SHP77 (cell line): ENCODE measurements at regions not wholly inside any gene's neighbourhood (a gene's known extent, or its start where the extent isn't known, plus 50 kb on each side); places are given as distances from the start of the nearest gene placed in this dataset.

ENCODE experiments used
- DNase-seq, 2 experiments: peaks; one replicate each; lab custom pipeline; 2025; lab: John Stamatoyannopoulos, UW

DNA sequence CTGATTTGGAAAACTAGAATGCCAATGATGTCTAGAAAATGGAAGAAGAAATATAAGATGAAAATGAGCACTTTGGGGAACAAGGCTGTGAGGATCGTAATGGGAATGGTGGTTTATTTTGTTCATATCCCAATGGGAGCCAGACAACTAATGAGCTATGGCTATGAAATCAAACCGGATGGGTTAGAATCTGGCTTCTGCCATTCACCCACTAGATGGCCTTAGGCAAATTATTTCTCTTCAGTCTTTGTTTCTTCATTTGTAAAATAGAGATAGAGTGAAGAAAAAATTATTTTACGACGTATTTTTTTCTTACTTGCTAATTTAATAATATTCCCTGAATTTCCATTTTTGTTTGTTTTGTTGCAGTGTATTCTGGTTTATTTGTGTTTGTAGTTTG lies 572.1 kb upstream of the IGFBP3 start:
- DNase-seq, result no peak

DNA sequence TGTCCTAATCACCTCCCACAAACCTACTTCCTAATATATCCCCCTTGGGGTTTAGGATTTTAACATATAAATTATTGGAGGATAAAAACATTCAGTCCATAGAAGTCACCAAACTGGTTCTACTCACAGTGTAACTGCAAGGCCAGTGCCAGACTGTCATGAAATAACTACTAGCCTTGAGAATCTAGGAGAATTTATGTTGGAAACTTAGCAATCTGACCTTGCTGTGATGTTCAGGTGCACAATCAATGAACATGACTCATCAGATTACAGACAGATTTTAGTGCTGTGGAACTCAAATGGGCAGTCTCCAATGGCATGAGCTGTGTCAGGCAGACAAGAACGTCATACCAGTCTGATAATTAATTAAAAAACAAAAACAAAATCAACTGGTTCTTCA lies 571.4 kb upstream of the IGFBP3 start:
- DNase-seq, result no peak

DNA sequence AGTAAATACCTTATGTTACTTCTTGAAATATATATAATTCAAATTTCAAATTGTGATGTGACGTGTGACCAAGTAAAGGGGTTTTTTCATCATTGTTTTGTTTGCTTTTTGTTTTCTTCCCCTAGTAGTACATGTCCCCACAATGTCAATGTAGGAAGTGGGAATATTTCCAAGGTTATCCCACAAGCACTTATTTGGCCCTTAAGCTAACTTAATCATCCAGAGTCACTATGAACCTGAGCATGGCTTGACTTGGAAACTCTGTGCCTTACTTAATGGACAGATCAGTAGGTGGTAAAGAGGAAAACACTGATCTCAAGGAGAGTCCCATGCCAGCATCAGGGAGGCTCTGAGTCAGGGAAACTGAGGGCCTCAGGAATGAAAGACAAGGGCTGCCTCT lies 569.3 kb upstream of the IGFBP3 start:
- DNase-seq, result no peak

DNA sequence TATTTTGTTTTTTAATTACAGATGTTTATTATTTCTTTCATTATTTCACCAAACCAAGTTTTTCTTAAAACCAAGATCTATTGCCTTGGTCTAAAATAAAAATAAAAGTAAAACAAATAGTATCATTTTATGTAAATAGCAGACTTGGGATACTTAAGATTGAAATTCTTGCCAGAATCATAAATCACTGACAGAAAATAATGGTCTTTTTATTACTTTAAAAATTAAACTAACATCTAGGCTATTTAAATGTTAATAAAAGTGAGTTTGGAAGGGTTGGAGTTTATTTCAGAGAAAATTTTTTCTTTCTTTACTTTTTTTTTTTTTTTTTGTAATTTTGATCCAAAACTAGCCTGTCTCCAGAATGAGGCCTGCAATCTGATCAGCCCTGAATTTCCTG lies 568.0 kb upstream of the IGFBP3 start:
- DNase-seq, result no peak

DNA sequence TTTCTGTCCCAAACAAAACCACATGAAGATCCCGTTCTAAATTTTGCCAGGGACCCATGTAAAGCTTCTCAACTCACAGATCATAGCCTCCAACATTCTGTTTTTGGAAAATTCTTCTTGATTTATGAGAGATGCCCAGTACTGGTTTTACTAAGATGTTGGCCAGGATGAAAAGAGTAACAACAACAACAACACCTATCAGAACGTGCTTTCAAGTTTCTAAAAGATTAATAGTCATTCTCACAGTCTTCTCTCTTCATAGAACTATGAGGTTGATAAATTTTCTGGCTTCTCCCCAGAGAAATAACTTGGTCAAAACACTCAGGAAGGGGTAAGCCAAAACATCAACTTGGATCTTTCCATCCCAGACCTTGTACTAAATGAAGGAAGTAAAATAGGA lies 567.5 kb upstream of the IGFBP3 start:
- DNase-seq, result no peak

DNA sequence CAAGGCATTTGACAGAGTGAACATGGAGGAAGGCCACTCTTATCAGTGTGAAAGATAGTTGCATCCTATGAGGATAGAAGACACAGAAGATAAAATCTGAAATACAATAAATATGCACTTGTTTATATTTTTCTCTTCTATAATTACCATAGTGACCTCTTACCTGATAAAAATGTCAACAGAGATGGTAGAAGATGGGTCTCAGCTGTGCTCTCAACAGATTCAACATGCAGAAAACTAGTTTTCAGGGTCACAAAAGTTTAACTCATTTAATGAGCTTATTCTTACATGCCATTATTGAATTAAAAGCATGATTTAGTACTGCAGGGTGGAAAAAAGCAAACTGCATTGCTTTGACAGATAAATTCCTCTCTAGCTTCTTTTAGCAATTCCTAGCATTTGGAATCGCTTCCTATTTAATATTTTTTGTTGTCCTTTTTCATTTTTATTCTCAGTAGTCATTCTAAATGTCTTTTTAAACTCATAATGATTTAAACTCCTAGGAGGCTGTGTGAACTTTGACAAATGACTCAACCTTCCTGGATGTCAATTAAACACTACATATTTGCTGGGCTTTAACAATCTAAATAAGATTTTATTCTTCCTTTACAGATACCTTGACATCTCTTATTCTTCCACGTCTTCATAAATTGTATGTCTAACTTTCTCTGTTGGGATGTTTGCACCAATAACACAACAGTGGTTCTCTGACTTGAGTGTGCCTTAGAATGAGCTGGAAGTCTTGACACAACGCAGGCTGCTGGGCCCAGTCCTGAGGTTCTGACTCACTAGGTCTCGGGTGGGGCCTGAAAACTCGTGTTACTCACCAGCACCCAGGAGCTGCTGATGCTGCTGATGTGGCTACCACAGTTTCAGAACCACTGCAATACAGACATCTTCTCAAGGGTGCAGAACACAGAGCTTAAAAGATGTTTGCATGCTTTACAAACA lies 565.5 kb upstream of the IGFBP3 start:
- DNase-seq, result no peak

DNA sequence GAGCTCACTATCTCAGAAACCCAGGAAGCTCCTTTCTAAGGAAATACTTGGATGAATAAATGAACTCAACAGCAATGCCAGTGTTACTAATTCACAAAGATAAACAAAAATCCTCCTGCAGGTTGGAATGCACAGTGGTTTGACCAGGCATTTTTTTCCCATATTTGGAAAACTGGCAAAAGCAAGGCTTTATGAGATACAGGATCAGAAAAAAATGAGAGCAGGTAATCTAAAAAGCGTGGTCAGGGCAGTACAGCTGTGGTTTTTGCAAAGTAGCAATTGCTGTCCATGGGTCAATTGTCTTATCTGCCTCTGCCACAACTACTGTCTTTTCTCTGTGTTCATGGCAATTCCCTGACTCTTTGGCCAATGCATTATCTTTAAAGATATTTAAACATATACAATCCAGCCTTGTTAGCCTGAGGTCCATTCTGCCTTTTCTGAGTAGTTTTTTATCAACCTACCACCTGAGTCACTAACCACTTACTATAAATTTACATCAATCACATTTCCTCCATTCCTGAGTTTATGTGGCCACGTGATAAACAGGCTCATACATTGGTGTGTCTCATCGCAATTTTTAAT lies 564.5 kb upstream of the IGFBP3 start:
- DNase-seq, result no peak

DNA sequence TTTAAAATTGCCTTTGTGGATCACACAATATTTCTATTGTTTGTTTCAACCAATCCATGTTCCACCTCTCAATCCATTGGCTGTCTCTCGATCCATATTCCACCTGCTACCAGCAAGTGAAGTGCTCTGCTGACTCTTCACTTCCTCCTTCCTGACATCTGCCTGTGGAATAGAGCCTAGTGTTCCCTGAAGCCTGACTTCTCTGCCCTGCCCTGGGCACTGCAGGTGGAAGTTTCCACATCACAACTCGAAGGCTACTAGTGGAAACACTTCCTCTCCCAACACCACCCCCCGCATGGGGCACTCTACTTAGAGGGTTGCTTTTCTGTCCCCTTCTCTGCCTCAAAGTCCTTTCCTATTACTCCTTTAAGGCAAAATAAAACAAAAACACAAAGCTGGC lies 563.8 kb upstream of the IGFBP3 start:
- no peak for DNase-seq

DNA sequence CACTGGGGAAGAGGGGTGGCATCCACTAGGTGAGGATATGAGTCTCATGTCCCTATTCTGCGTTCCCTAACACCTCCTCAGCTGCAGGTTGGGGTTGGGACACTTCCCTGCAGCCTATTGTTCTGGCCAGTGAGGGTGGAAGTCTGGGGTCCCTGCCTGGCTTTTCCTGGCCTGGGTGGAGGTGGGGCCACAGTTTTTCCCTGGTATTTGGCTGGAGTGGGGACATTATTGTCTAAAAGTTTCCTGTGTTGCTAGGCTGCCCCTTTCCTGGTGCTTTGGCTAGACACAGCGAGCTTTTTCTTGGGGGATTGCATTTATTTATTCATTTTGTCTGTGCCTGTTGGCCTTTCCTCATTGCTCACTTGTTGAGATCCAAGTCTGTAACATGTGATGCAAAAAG lies 559.5 kb upstream of the IGFBP3 start:
- DNase-seq, result no peak

DNA sequence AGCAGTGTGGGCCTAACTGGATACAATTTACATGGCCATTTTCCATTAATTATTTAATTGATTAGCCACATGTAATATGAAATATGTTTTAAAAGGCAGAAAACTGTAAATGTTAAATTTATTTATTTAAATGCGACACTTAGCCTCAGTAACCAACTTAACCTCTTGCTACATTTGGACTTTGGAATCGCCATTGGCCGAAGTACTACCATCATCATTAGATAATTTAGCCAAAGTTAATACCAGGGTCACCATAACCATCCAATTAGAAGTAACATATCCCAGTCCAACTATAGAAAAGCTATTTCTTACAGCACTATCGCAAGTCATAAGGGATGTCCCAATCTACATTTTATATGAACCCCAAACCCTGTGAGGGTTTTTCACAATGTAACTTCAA lies 558.6 kb upstream of the IGFBP3 start:
- DNase-seq, result no peak

DNA sequence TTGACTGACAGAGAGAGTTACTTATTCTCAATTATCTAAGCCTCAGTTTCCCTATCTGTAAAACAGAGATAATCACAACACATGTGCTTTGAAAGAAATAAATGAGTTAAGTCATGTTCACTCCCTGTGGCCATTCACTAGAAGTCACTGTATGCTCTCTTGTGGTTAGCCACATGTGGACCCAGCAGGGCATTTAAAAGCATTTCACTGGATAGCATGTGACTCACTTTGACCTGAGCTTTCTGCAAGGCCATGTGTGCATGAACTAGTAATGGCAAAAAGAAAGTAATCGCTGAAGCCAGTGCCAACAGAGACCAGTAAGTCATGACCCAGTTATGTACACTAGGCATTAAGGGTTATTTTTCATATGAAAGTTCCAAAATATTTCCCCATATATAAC lies 557.0 kb upstream of the IGFBP3 start:
- DNase-seq, result no peak

DNA sequence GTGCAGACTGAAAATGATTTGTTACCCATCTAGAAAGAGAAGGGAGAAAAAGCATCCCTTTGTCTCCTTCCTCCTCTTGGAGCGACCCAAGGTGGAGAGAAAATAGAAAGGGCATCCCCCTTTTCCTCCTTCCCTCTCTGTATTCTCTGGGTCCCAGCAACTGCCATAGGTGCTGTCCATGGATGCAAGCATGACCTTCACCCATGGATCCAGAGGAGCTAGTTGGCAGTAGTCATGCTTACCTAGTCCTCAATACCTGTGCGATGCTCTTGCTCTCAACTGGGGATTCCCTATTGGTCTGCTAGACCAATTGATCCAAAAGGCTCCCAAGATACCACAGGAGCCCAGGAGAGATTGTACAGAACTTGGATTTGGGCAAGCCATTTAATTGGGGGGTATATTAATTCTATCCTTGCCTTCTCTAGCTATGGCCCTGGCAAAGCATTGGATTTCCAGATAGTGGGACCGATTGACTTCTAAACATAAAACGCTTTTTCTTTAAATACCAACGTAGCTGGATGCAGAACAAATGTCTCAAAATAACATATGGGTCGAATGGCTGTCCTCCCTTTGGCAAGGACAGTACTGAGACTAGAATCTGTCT lies 547.8 kb upstream of the IGFBP3 start:
- no peak for DNase-seq

DNA sequence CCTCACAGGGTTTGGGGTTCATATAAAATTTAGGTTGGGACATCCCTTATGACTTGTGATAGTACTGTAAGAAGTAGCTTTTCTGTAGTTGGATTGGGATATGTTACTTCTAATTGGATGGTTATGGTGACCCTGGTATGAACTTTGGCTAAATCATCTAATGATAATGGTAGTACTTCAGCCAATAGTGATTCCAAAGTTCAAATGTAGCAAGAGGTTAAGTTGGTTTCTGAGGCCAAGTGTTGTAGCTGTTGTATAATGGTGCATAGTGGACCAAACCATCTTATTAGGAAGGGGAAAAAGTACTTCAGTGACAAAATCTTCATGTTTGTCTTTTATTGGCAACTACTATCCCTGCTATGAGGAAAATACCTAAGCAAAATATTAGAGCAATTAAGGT lies 542.1 kb upstream of the IGFBP3 start:
- DNase-seq, result no peak

DNA sequence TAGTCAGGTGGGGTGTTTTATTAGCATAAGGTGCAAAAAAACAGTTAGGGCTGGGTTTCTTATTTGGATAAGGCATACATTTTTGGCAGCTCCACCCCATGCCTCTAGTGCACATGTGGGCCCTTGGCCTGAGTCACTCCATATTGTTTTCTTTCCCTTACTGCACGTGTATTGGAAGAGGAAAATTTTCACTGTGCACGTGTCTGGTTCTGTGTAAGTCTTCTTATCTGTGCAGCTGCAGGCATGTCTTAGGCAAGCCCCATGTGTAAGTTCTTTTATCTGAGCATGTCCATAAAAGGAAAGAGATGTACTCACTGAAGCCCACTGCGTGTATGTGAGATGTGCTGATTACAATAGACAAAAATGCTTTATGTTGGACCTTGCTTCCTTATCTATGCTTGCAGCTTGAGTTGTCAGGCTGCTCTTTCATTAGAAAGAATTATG lies 540.3 kb upstream of the IGFBP3 start:
- no peak for DNase-seq

DNA sequence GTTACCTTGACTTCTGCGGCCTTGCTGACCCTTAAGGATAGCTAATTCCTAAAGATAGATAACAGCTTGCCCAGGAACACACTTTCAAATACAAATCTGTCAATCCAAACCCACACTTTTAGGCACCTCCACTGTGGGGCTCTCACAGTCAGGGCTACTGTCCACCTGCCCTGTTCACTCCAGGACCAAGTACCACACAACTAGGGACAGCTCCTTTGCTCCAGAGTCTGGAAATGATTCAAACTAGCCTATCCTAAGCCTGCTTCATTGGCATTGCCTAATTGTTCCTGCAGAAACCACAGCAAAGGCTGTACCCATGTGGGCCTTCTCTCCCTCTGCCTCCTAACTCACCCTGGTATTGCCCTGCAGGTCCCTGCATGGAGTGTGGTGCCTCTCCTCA lies 538.9 kb upstream of the IGFBP3 start:
- no peak for DNase-seq

DNA sequence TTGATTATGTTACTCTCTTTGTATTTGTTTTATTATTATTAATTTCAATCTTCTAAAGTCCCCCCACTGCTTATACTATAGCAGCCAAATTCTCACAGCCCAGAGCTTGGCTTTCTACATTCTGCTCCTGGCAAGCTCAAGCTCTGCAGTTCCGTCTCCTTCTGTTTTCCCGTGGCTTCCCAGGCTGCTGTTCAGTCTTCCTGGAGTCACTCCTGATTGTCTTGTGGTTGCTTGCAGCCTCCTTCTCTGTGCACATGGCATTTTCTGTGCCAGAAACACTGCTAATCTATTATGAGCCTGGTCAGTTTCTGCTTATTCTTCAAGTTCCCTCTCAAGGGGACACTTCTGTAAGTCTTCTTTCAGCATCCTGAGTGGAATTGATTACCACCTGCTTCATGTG lies 533.7 kb upstream of the IGFBP3 start:
- no peak for DNase-seq

DNA sequence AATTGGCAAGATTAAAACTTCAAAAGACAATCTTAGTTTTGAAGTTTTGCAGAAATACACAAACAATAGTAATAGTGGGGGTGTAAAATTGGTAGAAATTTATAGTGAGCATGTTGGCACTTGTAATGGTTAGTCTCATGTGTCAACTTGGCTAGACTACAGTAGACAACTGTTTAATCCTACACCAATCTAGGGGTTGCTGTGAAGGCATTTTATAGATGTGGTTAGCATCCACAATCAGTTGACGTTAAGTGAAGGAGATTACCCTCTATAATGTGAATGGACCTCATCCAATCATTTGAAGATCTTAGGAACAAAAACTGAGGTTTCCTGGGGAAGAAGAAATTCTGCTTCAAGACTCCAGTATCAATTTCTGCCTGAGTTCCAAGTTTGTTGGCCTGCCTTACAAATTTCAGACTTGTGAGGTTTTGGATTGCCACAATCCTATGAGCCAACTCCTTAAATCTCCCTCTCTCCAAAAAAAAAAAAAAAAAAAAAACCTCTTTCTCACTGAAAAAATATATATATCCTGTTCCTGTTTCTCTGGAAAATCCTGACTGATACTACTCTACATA lies 531.6 kb upstream of the IGFBP3 start:
- no peak for DNase-seq

DNA sequence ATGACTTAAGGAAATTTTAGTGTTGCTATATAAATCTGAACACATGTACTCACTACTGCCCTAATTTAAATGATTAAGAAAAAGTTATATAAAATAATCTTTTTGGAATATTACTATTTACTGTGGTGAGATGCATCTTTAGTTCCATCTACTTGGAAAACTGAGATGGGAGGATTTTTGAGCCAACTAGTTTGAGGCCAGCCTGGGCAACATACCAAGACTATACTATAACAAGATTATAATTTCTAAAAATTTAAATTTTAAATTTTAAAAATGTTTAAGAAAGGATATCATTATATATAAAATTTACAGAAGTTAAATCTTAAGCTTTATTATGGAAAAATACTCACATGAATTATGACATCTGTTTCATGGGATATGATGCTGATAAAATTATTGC lies 530.8 kb upstream of the IGFBP3 start:
- no peak for DNase-seq

DNA sequence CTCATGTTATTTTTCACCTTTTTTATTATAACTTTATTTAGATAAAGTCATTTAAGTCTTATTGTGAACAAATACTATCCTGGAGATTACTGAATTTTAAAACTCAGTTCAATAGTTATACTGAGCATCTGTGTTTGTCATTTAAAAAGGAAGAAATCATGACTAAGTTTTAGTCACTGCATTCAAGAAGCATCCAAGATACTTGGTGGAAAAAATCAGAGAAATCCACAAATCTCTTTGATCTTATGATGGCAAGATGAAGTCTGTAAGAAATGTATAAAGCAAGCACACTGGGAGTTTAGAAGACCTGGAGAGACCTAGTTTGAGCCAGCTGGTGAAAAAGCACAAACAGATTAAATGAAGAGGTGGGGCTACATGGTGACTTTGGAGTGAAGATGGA lies 529.8 kb upstream of the IGFBP3 start:
- DNase-seq, result no peak

DNA sequence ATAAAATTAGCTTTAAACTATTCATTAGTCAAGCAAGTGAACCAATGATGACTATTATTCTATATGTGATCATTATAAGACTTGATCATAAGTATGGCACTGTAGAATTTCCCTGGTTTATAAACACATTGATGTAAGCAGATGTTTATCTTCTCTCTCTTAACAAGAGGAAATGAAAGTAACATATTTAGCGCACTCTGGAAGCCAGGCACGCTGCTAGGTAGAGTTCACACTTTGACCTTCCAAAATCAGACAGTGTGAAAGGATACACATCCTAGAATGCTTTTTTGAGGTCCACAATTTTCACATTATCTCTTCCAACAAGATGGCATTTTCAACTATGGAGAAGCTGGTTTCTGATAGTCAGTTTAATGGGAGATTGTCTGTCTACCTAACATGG lies 529.4 kb upstream of the IGFBP3 start:
- DNase-seq, result no peak

DNA sequence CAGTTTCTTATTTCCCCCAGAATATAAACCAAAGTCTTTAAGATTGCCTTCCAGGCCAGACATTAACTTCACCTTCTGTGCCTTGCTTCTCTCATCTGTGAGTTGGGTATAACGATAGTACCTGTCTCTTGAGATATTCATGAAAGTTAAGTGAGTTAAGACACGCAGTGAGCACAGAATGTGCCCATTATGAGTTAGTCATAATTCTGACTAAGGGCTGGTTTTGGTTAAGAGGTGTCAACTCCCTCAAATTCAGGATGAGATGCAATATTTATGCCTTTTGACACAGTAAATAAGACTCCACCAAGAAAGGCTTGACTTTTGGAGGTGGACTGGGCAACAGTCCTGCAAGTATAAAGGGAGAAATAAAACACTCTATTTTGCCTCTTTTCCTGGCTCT lies 528.7 kb upstream of the IGFBP3 start:
- no peak for DNase-seq

DNA sequence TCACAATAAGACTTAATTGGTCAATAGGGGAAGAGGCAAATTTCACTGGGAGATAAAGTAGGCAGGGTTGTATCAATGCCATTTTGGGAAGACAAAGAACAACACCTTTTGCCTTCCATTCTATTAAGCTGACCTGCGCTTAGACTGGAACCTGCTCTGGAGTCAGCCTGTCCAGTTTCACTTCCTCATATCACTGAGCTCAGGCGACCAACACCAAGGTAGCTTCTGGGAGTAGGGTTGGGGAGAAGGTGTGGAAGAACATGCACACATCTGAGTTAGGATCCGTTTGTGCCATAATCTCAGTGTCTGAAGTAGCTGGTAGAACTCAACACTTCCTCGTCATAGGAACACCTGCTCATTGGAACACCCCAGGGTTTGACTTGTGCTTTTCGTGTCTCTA lies 527.4 kb upstream of the IGFBP3 start:
- no peak for DNase-seq

DNA sequence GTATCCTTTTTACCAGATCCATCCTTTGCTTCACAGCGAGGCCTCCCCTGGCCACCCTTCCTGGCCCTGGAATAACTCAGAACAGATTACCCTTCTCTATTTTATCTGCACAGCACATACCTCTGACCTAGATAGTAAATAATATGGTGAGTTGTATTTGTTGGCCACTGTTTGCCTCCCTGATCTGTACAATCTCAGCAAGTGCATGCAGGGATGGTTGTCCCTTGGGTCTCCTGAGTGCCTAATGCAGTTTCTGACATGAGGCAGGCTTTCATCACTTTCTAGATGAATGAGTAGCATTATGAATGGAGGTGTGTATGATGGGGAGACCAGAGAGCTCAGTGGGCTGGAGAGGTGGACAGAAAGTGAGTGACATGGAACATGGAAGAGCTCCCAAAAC lies 525.1 kb upstream of the IGFBP3 start:
- no peak for DNase-seq
